ENCODE measurements at regions not wholly inside any gene's neighbourhood (a gene's known extent, or its start where the extent isn't known, plus 50 kb on each side); places are given as distances from the start of the nearest gene placed in this dataset.

GRCh38 chr13:86051134-86052103, 252.2 kb upstream of the SLITRK6 start:
- no peaks in the 10 kb centered on the region for H3K4me1 ChIP-seq (ENCODE audit: insufficient read depth, insufficient read length)
- no peaks in the 10 kb centered on the region for H3K27me3 ChIP-seq (ENCODE audit: insufficient read depth, insufficient read length)
- no peak for TF ChIP-seq YY1 (IDR thresholded peaks at IDR 0.05; ENCODE audit: insufficient read depth, insufficient read length)
- no peak for TF ChIP-seq ZNF274 (IDR thresholded peaks at IDR 0.05; ENCODE audit: low read depth, low read length)
- no peak for TF ChIP-seq SUZ12 (IDR thresholded peaks at IDR 0.05; ENCODE audit: extremely low read depth, insufficient read depth, insufficient read length)

GRCh38 chr13:86038490-86038889, 239.3 kb upstream of the SLITRK6 start:
- Histone ChIP-seq H3K4me1 (ENCODE audit: insufficient read depth, insufficient read length) (no peaks in the 10 kb centered on the region), H3K9me3 (ENCODE audit: insufficient read depth, low read length) (no peaks in the 10 kb centered on the region), H3K4me3 (ENCODE audit: insufficient read length, low read depth) (no peak overlapping the region), H3K36me3 (ENCODE audit: insufficient read depth, insufficient read length, low read length) (no peaks in the 10 kb centered on the region), H3K27me3 (ENCODE audit: insufficient read depth, insufficient read length) (no peaks in the 10 kb centered on the region), H3K9ac (ENCODE audit: insufficient read length, low read depth) (no peak overlapping the region)
- TF ChIP-seq ZNF274 (IDR thresholded peaks at IDR 0.05; ENCODE audit: low read depth, low read length) (no peak), SUZ12 (IDR thresholded peaks at IDR 0.05; ENCODE audit: extremely low read depth, insufficient read depth, insufficient read length) (no peak), YY1 (IDR thresholded peaks at IDR 0.05; ENCODE audit: insufficient read depth, insufficient read length) (no peak)
- no peak for DNase-seq (ENCODE audit: low read depth, low spot score)

More at GRCh38 chr13:86051134-86052103, 252.2 kb upstream of the SLITRK6 start:
- Histone ChIP-seq H3K9ac (ENCODE audit: insufficient read length, low read depth) (no peak overlapping the region), H3K4me3 (ENCODE audit: insufficient read length, low read depth) (no peak overlapping the region), H3K36me3 (ENCODE audit: insufficient read depth, insufficient read length, low read length) (no peaks in the 10 kb centered on the region), H3K9me3 (ENCODE audit: insufficient read depth, low read length) (no peaks in the 10 kb centered on the region)
- no peak for DNase-seq (ENCODE audit: low read depth, low spot score)

GRCh38 chr13:86020351-86021002, 221.3 kb upstream of the SLITRK6 start:
- Histone ChIP-seq H3K9ac (ENCODE audit: insufficient read length, low read depth) (no peak overlapping the region), H3K4me3 (ENCODE audit: insufficient read length, low read depth) (no peak overlapping the region), H3K4me1 (ENCODE audit: insufficient read depth, insufficient read length) (no peaks in the 10 kb centered on the region), H3K9me3 (ENCODE audit: insufficient read depth, low read length) (no peaks in the 10 kb centered on the region), H3K27me3 (ENCODE audit: insufficient read depth, insufficient read length) (no peaks in the 10 kb centered on the region), H3K36me3 (ENCODE audit: insufficient read depth, insufficient read length, low read length) (no peaks in the 10 kb centered on the region)
- no peak for TF ChIP-seq YY1 (IDR thresholded peaks at IDR 0.05; ENCODE audit: insufficient read depth, insufficient read length)
- no peak for TF ChIP-seq ZNF274 (IDR thresholded peaks at IDR 0.05; ENCODE audit: low read depth, low read length)
- TF ChIP-seq SUZ12 (IDR thresholded peaks at IDR 0.05; ENCODE audit: extremely low read depth, insufficient read depth, insufficient read length): no peak
- no peak for DNase-seq (ENCODE audit: low read depth, low spot score)

- no peak overlapping the region for H3K9ac ChIP-seq (ENCODE audit: insufficient read length, low read depth)
- no peaks in the 10 kb centered on the region for H3K27me3 ChIP-seq (ENCODE audit: insufficient read depth, insufficient read length)
- no peak for TF ChIP-seq YY1 (IDR thresholded peaks at IDR 0.05; ENCODE audit: insufficient read depth, insufficient read length)
- no peak for TF ChIP-seq SUZ12 (IDR thresholded peaks at IDR 0.05; ENCODE audit: extremely low read depth, insufficient read depth, insufficient read length)
- TF ChIP-seq ZNF274 (IDR thresholded peaks at IDR 0.05; ENCODE audit: low read depth, low read length): no peak
- no peaks in the 10 kb centered on the region for H3K9me3 ChIP-seq (ENCODE audit: insufficient read depth, low read length)
- H3K4me3 ChIP-seq (ENCODE audit: insufficient read length, low read depth): no peak overlapping the region
- H3K36me3 ChIP-seq (ENCODE audit: insufficient read depth, insufficient read length, low read length): no peaks in the 10 kb centered on the region
- no peaks in the 10 kb centered on the region for H3K4me1 ChIP-seq (ENCODE audit: insufficient read depth, insufficient read length)
- DNase-seq (ENCODE audit: low read depth, low spot score): no peak
Observed at GRCh38 chr13:86006317-86006716, 207.1 kb upstream of the SLITRK6 start.

- no peak overlapping the region for H3K4me3 ChIP-seq (ENCODE audit: insufficient read length, low read depth)
- no peaks in the 10 kb centered on the region for H3K36me3 ChIP-seq (ENCODE audit: insufficient read depth, insufficient read length, low read length)
- DNase-seq (ENCODE audit: low read depth, low spot score): no peak
- TF ChIP-seq ZNF274 (IDR thresholded peaks at IDR 0.05; ENCODE audit: low read depth, low read length) (no peak), SUZ12 (IDR thresholded peaks at IDR 0.05; ENCODE audit: extremely low read depth, insufficient read depth, insufficient read length) (no peak), YY1 (IDR thresholded peaks at IDR 0.05; ENCODE audit: insufficient read depth, insufficient read length) (no peak)
- H3K9ac ChIP-seq (ENCODE audit: insufficient read length, low read depth): no peak overlapping the region
- no peaks in the 10 kb centered on the region for H3K4me1 ChIP-seq (ENCODE audit: insufficient read depth, insufficient read length)
- no peaks in the 10 kb centered on the region for H3K27me3 ChIP-seq (ENCODE audit: insufficient read depth, insufficient read length)
- H3K9me3 ChIP-seq (ENCODE audit: insufficient read depth, low read length): no peaks in the 10 kb centered on the region
Observed at GRCh38 chr13:86003029-86003428, 203.8 kb upstream of the SLITRK6 start.

GRCh38 chr13:86000546-86000945, 201.3 kb upstream of the SLITRK6 start:
- H3K9ac ChIP-seq (ENCODE audit: insufficient read length, low read depth): no peak overlapping the region
- H3K36me3 ChIP-seq (ENCODE audit: insufficient read depth, insufficient read length, low read length): no peaks in the 10 kb centered on the region
- no peaks in the 10 kb centered on the region for H3K9me3 ChIP-seq (ENCODE audit: insufficient read depth, low read length)
- H3K27me3 ChIP-seq (ENCODE audit: insufficient read depth, insufficient read length): no peaks in the 10 kb centered on the region
- H3K4me1 ChIP-seq (ENCODE audit: insufficient read depth, insufficient read length): no peaks in the 10 kb centered on the region
- TF ChIP-seq SUZ12 (IDR thresholded peaks at IDR 0.05; ENCODE audit: extremely low read depth, insufficient read depth, insufficient read length) (no peak), ZNF274 (IDR thresholded peaks at IDR 0.05; ENCODE audit: low read depth, low read length) (no peak), YY1 (IDR thresholded peaks at IDR 0.05; ENCODE audit: insufficient read depth, insufficient read length) (no peak)
- DNase-seq (ENCODE audit: low read depth, low spot score): no peak
- H3K4me3 ChIP-seq (ENCODE audit: insufficient read length, low read depth): no peak overlapping the region

- Histone ChIP-seq H3K9me3 (ENCODE audit: insufficient read depth, low read length) (no peaks in the 10 kb centered on the region), H3K4me3 (ENCODE audit: insufficient read length, low read depth) (no peak overlapping the region), H3K4me1 (ENCODE audit: insufficient read depth, insufficient read length) (no peaks in the 10 kb centered on the region), H3K27me3 (ENCODE audit: insufficient read depth, insufficient read length) (no peaks in the 10 kb centered on the region), H3K9ac (ENCODE audit: insufficient read length, low read depth) (no peak overlapping the region), H3K36me3 (ENCODE audit: insufficient read depth, insufficient read length, low read length) (no peaks in the 10 kb centered on the region)
- no peak for TF ChIP-seq SUZ12 (IDR thresholded peaks at IDR 0.05; ENCODE audit: extremely low read depth, insufficient read depth, insufficient read length)
- no peak for TF ChIP-seq YY1 (IDR thresholded peaks at IDR 0.05; ENCODE audit: insufficient read depth, insufficient read length)
- no peak for TF ChIP-seq ZNF274 (IDR thresholded peaks at IDR 0.05; ENCODE audit: low read depth, low read length)
- no peak for DNase-seq (ENCODE audit: low read depth, low spot score)
Observed at GRCh38 chr13:85997587-85997986, 198.4 kb upstream of the SLITRK6 start.

Data from NT2/D1 (cell line).